H1 (cell line): ENCODE measurements at regions not wholly inside any gene's neighbourhood (a gene's known extent, or its start where the extent isn't known, plus 50 kb on each side); places are given as distances from the start of the nearest gene placed in this dataset.

Source experiments
- ATF3 ChIP-seq: IDR thresholded peaks from 2 replicates; pipeline ENCODE4 v1.6.1; 2011; ENCODE audit warnings: low read depth, mild to moderate bottlenecking, low read length; ENCODE audit not compliant: insufficient read depth
- EZH2 ChIP-seq: fragments of 200-600 bp; sonication (generic); IDR thresholded peaks from 2 replicates; pipeline ENCODE4 v1.7.1; 2012; ENCODE audit warnings: low read depth, mild to moderate bottlenecking, moderate library complexity, low read length, inconsistent platforms; ENCODE audit not compliant: severe bottlenecking
- JUN ChIP-seq: IDR thresholded peaks from 2 replicates; pipeline ENCODE4 v1.6.1; 2011; ENCODE audit warnings: low read depth, mild to moderate bottlenecking, improper control_type of control experiment, low read length
- POLR2A ChIP-seq, 2 experiments: IDR thresholded peaks; 1 replicate in 1 of 2; 2 replicates in 1 of 2; pipeline ENCODE4 v1.6.1; 2011; ENCODE audit warnings: low read depth in 2 of 2, low read length in 2 of 2, mild to moderate bottlenecking in 2 of 2; ENCODE audit errors: control extremely low read depth in 1 of 2
- POLR2AphosphoS5 ChIP-seq: IDR thresholded peaks from 2 replicates; pipeline ENCODE4 v1.6.1; 2011; ENCODE audit warnings: low read depth, low read length
- RXRA ChIP-seq: IDR thresholded peaks from 2 replicates; pipeline ENCODE4 v1.6.1; 2011; ENCODE audit warnings: low read depth, mild to moderate bottlenecking, low read length, moderate library complexity; ENCODE audit not compliant: insufficient read depth
- SIN3A ChIP-seq, 2 experiments: IDR thresholded peaks in 1 of 2; conservative IDR thresholded peaks in 1 of 2; 2 replicates each; pipeline ENCODE4 v1.6.1; 2011 to 2012; ENCODE audit warnings: low read length in 2 of 2, improper control_type of control experiment in 1 of 2, low read depth in 1 of 2, mild to moderate bottlenecking in 1 of 2
- SIX5 ChIP-seq: IDR thresholded peaks from 2 replicates; pipeline ENCODE4 v1.6.1; 2011; ENCODE audit warnings: mild to moderate bottlenecking, low read depth, low read length
- USF2 ChIP-seq: IDR thresholded peaks from 2 replicates; pipeline ENCODE4 v1.6.1; 2011; ENCODE audit warnings: low read length, improper control_type of control experiment
- TF ChIP-seq, protein P1 (sequence below), 3 experiments: IDR thresholded peaks; 1 replicate in 2 of 3; 2 replicates in 1 of 3; pipeline versions ENCODE4 v1.5.1 to v1.6.1; 2011; ENCODE audit warnings: low read length in 3 of 3, mild to moderate bottlenecking in 3 of 3, inconsistent platforms in 2 of 3, low read depth in 1 of 3, moderate library complexity in 1 of 3; ENCODE audit not compliant: insufficient read depth in 1 of 3; ENCODE audit errors: control extremely low read depth in 1 of 3

DNA sequence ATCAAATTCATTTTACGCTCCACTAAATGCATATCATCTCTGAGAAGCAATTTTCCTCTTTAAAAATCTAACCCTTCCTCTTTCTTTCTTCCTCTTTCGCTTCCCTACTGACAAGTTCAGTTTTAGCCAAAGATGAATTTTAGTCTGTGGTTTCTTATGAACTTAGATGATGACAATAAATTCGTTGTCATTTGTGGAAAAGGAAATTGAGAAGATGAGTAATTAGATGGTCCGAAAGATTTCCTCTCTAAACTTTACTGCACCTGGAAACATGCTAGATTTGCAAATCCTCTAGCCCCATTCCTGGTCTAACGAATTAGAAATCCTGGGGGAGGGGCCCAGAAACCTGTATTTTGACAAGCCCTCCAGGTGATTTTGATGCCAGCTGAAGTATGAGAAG lies 855.4 kb upstream of the CHORDC1 start:
- TF ChIP-seq POLR2A (IDR thresholded peaks at IDR 0.05; ENCODE audit: control extremely low read depth in 1 of 2, low read depth in 2 of 2, low read length in 2 of 2), result no peak
- TF ChIP-seq EZH2, result no peak
- no peak for TF ChIP-seq ATF3
- no peak for TF ChIP-seq POLR2AphosphoS5
- TF ChIP-seq, protein P1, sequence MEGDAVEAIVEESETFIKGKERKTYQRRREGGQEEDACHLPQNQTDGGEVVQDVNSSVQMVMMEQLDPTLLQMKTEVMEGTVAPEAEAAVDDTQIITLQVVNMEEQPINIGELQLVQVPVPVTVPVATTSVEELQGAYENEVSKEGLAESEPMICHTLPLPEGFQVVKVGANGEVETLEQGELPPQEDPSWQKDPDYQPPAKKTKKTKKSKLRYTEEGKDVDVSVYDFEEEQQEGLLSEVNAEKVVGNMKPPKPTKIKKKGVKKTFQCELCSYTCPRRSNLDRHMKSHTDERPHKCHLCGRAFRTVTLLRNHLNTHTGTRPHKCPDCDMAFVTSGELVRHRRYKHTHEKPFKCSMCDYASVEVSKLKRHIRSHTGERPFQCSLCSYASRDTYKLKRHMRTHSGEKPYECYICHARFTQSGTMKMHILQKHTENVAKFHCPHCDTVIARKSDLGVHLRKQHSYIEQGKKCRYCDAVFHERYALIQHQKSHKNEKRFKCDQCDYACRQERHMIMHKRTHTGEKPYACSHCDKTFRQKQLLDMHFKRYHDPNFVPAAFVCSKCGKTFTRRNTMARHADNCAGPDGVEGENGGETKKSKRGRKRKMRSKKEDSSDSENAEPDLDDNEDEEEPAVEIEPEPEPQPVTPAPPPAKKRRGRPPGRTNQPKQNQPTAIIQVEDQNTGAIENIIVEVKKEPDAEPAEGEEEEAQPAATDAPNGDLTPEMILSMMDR (IDR thresholded peaks at IDR 0.05; ENCODE audit: control extremely low read depth in 1 of 3, insufficient read depth in 1 of 3, low read depth in 1 of 3, low read length in 3 of 3), result no peak
- TF ChIP-seq SIX5, result no peak
- TF ChIP-seq USF2, result no peak
- TF ChIP-seq JUN, result no peak
- TF ChIP-seq SIN3A (conservative IDR thresholded peaks at IDR 0.05 in 1 of 2, IDR thresholded peaks at IDR 0.05 in 1 of 2; ENCODE audit: low read depth in 1 of 2, low read length in 2 of 2), result no peak
- no peak for TF ChIP-seq RXRA
